Activated CD4-positive, alpha-beta memory T cell treated with anti-CD3 and anti-CD28 coated beads, Interleukin-2, amount 10 ng/mL, durations not matched to agents 7 days and 5 days (primary cell): ENCODE measurements at regions not wholly inside any gene's neighbourhood (a gene's known extent, or its start where the extent isn't known, plus 50 kb on each side); places are given as distances from the start of the nearest gene placed in this dataset.
"Not testable (repeated sequence)": the region's sequence is repeated elsewhere in the genome, so short reads cannot be mapped to it uniquely, and the experiment has no call there.

Experiments
- CTCF ChIA-PET: fragments of 350-600 bp; sonication (Branson Sonifier 250); formaldehyde crosslinking; loops from one replicate; lab custom pipeline; 2021; ENCODE audit warnings: antibody characterized with exemption, inconsistent platforms; lab: Charles Lee
- POLR2A ChIA-PET: fragments of 350-600 bp; sonication (Branson Sonifier 250); formaldehyde crosslinking; loops from one replicate; lab custom pipeline; 2021; ENCODE audit warnings: antibody characterized with exemption; lab: Charles Lee
- DNase-seq: peaks from one replicate; pipeline ENCODE4 v3.0.0-alpha.2; 2020
- H3K27ac Mint-ChIP-seq: one replicate; pipeline ENCODE4 v1.8.0; 2021; ENCODE audit warnings: mild to moderate bottlenecking, mixed read lengths
- H3K27me3 Mint-ChIP-seq: one replicate; pipeline ENCODE4 v1.8.0; 2021; ENCODE audit warnings: mixed read lengths
- H3K36me3 Mint-ChIP-seq: one replicate; pipeline ENCODE4 v1.8.0; 2021; ENCODE audit warnings: low read depth, mixed read lengths
- H3K4me1 Mint-ChIP-seq: one replicate; pipeline ENCODE4 v1.8.0; 2021; ENCODE audit warnings: mixed read lengths
- H3K4me3 Mint-ChIP-seq: one replicate; pipeline ENCODE4 v1.8.0; 2021; ENCODE audit warnings: mild to moderate bottlenecking, mixed read lengths
- H3K9me3 Mint-ChIP-seq: one replicate; pipeline ENCODE4 v1.8.0; 2021; ENCODE audit warnings: mixed read lengths

DNA sequence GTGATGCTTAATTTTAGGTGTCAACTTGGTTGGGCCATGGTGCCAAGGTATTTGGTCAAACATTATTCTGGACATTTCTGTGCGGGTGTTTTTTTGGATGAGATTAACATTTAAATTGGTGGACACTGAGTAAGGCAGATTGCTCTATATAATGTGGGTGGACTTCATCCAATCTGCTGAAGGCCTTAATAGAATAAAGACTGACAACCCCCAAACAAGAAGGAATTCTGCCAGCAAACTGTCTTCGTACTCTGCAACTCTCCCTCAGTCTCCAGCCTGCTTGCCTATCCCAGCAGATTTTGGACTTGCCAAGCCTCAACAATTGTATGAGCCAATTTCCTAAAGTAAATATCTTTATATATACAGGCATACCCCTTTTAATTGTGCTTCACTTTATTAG is 850.1 kb downstream of the TBC1D32 start:
- DNase-seq, result no peak
- no peaks in the 10 kb centered on the region for H3K4me1 Mint-ChIP-seq
- POLR2A ChIA-PET, result no interaction called here
- no peak overlapping the region for H3K4me3 Mint-ChIP-seq
- H3K36me3 Mint-ChIP-seq, result no peaks in the 10 kb centered on the region
- no peak overlapping the region for H3K27ac Mint-ChIP-seq
- H3K9me3 Mint-ChIP-seq, result peaks cover 2% of the 10 kb centered on the region
- CTCF ChIA-PET, result no interaction called here
- no peaks in the 10 kb centered on the region for H3K27me3 Mint-ChIP-seq

DNA sequence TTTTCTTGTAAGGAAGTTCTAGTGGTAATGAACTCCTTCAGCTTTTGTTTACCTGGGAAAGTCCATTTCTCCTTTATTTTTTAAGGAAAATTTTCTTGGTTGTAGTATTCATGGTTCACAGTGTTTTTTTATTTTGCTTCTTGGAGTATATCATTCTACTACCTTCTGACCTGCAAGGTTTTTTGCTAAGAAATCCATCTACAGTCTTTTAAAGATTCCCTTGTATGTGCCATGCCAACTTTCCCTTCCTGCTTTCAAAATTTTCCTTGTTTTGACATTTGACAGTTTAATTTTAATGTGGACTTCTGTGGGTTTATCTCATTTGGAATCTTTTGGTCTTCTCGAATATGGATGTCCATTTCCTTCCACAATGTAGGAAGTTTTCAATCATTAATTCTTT is 855.6 kb downstream of the TBC1D32 start:
- no peaks in the 10 kb centered on the region for H3K36me3 Mint-ChIP-seq
- no peak for DNase-seq
- H3K4me1 Mint-ChIP-seq, result no peaks in the 10 kb centered on the region
- H3K4me3 Mint-ChIP-seq, result no peak overlapping the region
- no peaks in the 10 kb centered on the region for H3K27me3 Mint-ChIP-seq
- CTCF ChIA-PET, result no interaction called here
- no peak overlapping the region for H3K27ac Mint-ChIP-seq
- POLR2A ChIA-PET, result no interaction called here
- H3K9me3 Mint-ChIP-seq, result peaks cover 2% of the 10 kb centered on the region

DNA sequence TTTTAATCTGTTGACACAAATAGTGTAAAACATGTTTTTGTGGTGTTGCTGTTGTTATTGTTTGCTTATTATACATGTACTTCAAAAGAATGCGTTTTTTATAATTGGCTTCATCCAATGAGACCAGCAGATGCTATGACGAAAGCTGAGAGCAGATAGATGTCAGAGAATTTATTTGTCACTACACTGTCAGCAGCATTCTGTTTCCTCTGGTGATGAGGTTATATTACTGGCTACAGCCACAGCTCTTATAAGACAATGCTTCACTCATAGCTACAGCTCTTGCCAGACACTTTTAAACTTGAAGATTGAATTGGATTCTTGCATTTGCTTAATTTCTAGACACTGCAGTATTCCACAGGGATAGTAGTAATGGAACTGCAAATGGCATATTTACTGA is 860.5 kb downstream of the TBC1D32 start:
- no peak overlapping the region for H3K4me3 Mint-ChIP-seq
- H3K27ac Mint-ChIP-seq, result no peak overlapping the region
- ChIA-PET POLR2A (no interaction called here), CTCF (no interaction called here)
- H3K36me3 Mint-ChIP-seq, result no peaks in the 10 kb centered on the region
- no peak for DNase-seq
- H3K27me3 Mint-ChIP-seq, result no peaks in the 10 kb centered on the region
- H3K9me3 Mint-ChIP-seq, result no peaks in the 10 kb centered on the region
- H3K4me1 Mint-ChIP-seq, result no peaks in the 10 kb centered on the region

DNA sequence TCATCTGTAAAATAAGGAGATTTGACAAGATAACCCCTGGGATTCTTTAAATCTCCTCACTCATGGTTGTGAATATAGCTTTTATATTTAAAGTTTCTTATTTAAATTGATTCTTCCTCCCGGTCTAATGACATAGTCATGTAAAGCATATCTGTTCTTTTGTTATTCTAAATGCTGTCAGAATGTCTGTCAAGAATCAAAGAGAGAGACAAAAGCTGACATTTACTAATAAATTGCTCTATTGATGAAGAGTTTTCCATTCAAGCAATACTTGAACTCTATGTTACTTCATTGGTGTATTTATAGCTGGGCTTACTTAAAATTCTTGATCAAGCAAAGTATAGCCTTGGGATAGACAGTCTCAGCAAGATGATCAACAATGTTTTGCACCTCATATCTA is 865.8 kb downstream of the TBC1D32 start:
- no peaks in the 10 kb centered on the region for H3K4me1 Mint-ChIP-seq
- no peak overlapping the region for H3K4me3 Mint-ChIP-seq
- DNase-seq, result no peak
- H3K27me3 Mint-ChIP-seq, result no peaks in the 10 kb centered on the region
- H3K36me3 Mint-ChIP-seq, result no peaks in the 10 kb centered on the region
- H3K27ac Mint-ChIP-seq, result no peak overlapping the region
- CTCF ChIA-PET, result no interaction called here
- POLR2A ChIA-PET, result no interaction called here
- peaks cover 3% of the 10 kb centered on the region for H3K9me3 Mint-ChIP-seq

DNA sequence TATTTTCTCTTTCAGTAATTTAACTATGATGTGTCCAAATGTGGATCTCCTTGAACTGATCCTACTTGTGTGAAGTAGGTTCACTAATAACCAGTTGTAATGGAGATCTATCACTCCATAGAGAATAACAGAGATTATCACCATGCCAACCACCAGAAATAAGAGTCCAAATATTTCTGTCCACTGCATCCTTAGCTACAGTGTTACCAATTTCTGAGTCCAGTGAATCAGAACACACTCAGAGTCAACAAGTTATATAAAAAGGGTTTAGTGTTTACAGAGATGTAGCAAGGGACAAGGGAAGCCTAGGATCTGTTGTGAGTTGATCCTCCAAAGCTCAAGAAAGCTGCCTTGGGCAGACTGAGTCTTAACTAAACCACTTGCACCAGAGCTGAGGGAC is 882.8 kb downstream of the TBC1D32 start:
- DNase-seq, result no peak
- CTCF ChIA-PET, result no interaction called here
- no peaks in the 10 kb centered on the region for H3K9me3 Mint-ChIP-seq

DNA sequence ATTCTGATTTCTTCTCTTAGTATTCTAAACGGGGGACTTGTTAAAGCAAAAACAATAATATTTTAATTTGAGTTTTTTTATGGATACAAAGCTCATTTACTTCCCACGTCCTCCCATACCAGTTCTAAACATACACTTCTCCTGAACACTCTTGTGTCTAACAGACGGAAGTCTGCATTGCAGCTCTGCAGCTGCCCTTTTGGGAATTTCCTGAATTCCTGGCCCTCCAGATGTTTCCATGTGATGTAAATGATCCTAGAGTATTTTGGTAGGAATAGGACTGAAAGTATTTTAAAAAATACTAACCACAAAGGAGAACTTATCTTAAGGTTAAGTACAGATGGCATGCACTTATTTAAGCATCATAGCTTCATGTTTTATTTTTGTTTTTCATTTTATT is 886.7 kb downstream of the TBC1D32 start:
- CTCF ChIA-PET, result no interaction called here
- POLR2A ChIA-PET, result no interaction called here
- no peak overlapping the region for H3K4me3 Mint-ChIP-seq
- H3K27me3 Mint-ChIP-seq, result no peaks in the 10 kb centered on the region
- H3K4me1 Mint-ChIP-seq, result no peaks in the 10 kb centered on the region
- H3K9me3 Mint-ChIP-seq, result no peaks in the 10 kb centered on the region
- H3K36me3 Mint-ChIP-seq, result no peaks in the 10 kb centered on the region
- no peak overlapping the region for H3K27ac Mint-ChIP-seq
- DNase-seq, result no peak

More for the DNA sequence above, 882.8 kb downstream of the TBC1D32 start:
- Mint-ChIP-seq H3K4me1 (no peaks in the 10 kb centered on the region), H3K36me3 (no peaks in the 10 kb centered on the region), H3K4me3 (no peak overlapping the region), H3K27me3 (no peaks in the 10 kb centered on the region), H3K27ac (no peak overlapping the region)
- POLR2A ChIA-PET, result no interaction called here

DNA sequence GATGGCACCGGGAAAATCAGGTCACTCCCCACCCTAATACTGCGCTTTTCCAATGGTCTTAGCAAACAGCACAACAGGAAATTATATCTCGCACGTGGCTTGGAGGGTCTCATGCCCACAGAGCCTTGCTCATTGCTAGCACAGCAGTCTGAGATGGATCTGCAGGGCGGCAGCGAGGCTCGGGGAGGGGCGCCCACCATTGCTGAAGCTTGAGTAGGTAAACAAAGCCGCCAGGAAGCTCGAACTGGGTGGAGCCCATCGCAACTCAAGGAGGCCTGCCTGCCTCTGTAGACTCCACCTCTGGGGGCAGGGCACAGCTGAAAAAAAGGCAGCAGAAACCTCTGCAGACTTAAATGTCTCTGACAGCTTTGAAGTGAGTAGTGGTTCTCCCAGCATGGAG is 901.4 kb downstream of the TBC1D32 start:
- POLR2A ChIA-PET, H3K36me3 Mint-ChIP-seq, H3K27me3 Mint-ChIP-seq, CTCF ChIA-PET, DNase-seq, H3K27ac Mint-ChIP-seq, H3K4me3 Mint-ChIP-seq, H3K4me1 Mint-ChIP-seq: not testable (repeated sequence)
- peaks cover 15% of the 10 kb centered on the region for H3K9me3 Mint-ChIP-seq

DNA sequence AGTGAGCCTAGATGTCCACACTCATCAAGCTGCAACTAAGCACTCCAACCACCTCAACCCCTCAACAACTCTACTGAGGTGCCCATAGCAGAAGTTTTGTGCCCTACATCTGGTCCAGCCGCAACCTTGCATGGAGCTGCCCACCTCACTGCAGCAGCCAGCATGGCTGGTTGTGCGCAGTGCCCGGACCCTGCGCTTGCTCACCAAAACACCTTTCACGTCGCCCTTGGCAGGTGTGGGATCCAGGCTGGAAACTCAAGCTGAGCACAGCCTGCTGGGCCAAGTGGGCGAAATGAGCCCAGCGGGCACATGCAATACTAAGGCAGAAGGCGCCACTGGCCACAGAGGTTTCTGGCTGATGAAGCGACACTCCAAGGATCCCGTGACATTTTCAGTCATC is 902.4 kb downstream of the TBC1D32 start:
- no peaks in the 10 kb centered on the region for H3K4me1 Mint-ChIP-seq
- no peak overlapping the region for H3K27ac Mint-ChIP-seq
- peaks cover 15% of the 10 kb centered on the region for H3K9me3 Mint-ChIP-seq
- CTCF ChIA-PET, result no interaction called here
- H3K36me3 Mint-ChIP-seq, result no peaks in the 10 kb centered on the region
- POLR2A ChIA-PET, result no interaction called here
- DNase-seq, result no peak
- H3K27me3 Mint-ChIP-seq, result no peaks in the 10 kb centered on the region
- no peak overlapping the region for H3K4me3 Mint-ChIP-seq

DNA sequence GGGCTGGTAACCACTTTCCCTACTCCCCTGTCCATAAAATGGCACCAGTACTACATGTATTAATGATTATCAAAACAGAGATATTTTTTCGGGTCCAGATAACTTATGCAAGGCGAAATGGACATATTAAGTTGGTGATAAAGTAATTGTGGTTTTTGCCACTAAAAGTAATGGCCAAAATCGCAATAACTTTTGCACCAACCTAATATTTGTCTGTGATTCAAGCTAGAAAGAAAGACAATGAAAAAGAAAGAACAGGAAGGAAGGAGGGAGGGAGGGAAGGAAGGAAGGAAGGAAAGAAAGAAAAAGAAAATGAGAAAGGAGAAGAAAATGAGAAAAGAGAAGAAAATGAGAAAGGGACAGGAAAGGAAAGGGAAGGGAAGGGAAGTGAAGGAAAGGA is 922.9 kb downstream of the TBC1D32 start:
- CTCF ChIA-PET, result no interaction called here
- DNase-seq, result no peak
- no peak overlapping the region for H3K27ac Mint-ChIP-seq
- no peaks in the 10 kb centered on the region for H3K36me3 Mint-ChIP-seq
- no peak overlapping the region for H3K4me3 Mint-ChIP-seq
- no peaks in the 10 kb centered on the region for H3K9me3 Mint-ChIP-seq
- POLR2A ChIA-PET, result no interaction called here
- no peaks in the 10 kb centered on the region for H3K27me3 Mint-ChIP-seq
- H3K4me1 Mint-ChIP-seq, result no peaks in the 10 kb centered on the region

DNA sequence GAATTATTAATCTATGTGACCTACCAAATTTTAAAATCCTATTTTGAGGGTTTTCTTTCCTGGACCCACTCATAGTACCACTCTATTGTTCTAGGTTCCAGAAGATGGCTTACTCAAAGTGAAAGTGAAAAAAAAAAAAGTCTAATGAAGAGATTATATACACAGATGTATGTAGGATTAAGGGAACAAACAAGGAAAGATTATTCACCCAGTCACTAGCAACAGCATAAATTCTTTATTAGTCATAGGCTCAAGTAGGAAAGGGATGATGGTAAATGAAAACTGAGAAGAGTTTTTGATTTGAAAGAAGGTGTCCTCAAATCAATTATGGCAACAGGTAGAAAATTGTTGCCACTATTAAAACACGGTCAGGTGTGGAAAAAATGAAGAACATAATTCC is 923.7 kb downstream of the TBC1D32 start:
- Mint-ChIP-seq H3K27ac (no peak overlapping the region), H3K36me3 (no peaks in the 10 kb centered on the region), H3K4me1 (no peaks in the 10 kb centered on the region), H3K27me3 (no peaks in the 10 kb centered on the region), H3K4me3 (no peak overlapping the region), H3K9me3 (no peaks in the 10 kb centered on the region)
- ChIA-PET POLR2A (no interaction called here), CTCF (no interaction called here)
- DNase-seq, result no peak

DNA sequence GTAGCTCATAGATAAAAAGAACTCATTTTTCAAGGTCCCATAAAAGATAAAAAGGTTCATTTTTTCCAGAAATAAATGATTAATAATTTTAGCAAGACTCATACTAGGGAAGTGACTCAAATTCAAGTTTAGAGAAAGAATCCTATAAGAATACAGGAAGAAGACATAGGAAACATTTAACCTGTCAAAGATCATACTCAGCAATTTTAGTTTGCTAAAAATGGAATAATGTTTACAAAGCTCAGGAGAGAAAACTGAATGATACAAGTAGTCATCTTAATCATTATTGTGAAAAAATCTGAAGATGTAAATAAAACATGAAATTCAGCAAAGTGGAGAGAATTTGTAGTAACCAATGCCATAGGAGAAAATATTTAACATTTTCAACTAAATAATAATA is 926.6 kb downstream of the TBC1D32 start:
- CTCF ChIA-PET, result no interaction called here
- Mint-ChIP-seq H3K4me1 (no peaks in the 10 kb centered on the region), H3K9me3 (peaks cover 4% of the 10 kb centered on the region), H3K36me3 (no peaks in the 10 kb centered on the region), H3K27ac (no peak overlapping the region), H3K27me3 (no peaks in the 10 kb centered on the region), H3K4me3 (no peak overlapping the region)
- POLR2A ChIA-PET, result no interaction called here
- DNase-seq, result no peak

DNA sequence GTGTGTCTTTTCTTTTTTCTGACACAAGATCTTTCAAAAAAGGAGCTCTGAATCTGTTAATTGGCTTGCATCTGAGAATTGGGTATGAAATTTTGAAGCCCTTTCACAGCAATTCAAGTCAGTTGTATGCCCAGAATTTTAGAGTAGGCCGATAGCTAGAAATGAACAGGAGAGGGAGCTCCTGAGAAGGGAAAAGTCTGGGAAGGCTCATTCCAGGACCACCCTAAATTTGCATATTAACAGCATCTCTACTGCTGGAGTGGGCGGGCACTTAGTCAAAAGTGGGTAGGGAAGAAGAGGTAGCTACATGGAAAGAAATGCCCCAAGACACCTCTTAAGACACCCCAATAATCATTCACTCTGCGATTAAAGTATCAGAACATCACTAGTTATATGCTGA is 928.3 kb downstream of the TBC1D32 start:
- ChIA-PET POLR2A (no interaction called here), CTCF (no interaction called here)
- peaks cover 4% of the 10 kb centered on the region for H3K9me3 Mint-ChIP-seq
- DNase-seq, result no peak
- no peaks in the 10 kb centered on the region for H3K4me1 Mint-ChIP-seq
- no peaks in the 10 kb centered on the region for H3K27me3 Mint-ChIP-seq
- no peak overlapping the region for H3K4me3 Mint-ChIP-seq
- H3K27ac Mint-ChIP-seq, result no peak overlapping the region
- no peaks in the 10 kb centered on the region for H3K36me3 Mint-ChIP-seq

DNA sequence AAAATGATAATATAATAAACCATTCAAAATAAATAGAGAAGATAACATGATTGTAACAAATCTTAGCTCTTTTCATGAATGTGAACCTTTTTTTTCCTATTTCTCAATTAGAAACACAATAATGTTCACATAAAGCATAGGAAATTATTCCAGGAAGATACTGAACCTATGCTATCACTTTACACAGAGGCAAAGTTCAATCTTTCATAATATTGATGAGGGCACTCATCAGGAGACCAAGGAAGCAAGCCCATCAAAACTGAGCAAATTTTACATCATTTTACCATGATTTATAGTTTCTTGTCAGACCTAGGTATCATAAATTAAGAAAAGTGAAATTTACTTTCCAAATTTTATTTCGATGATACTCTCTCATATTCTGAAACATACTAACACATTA is 938.5 kb downstream of the TBC1D32 start:
- no peak overlapping the region for H3K27ac Mint-ChIP-seq
- H3K4me3 Mint-ChIP-seq, result no peak overlapping the region
- ChIA-PET CTCF (no interaction called here), POLR2A (no interaction called here)
- no peaks in the 10 kb centered on the region for H3K9me3 Mint-ChIP-seq
- no peak for DNase-seq
- H3K27me3 Mint-ChIP-seq, result no peaks in the 10 kb centered on the region
- H3K4me1 Mint-ChIP-seq, result no peaks in the 10 kb centered on the region
- H3K36me3 Mint-ChIP-seq, result no peaks in the 10 kb centered on the region

DNA sequence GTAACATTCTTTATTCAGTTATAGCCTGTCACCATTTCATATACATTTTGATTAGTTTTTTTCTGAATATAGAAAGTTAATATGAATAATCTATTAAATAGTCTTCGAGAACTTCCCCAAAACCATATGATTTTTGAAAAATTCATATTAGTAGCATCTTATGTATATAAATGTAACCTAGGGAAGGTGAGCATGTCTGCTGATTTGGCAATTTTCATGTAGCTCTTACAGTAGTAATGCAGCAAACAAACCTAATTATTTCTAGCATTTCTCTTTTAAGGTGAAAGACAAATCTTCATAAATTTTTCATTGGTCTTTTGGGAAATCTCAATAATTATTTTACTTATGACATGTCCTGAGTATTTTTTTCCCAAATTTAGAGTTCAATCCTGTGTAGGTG is 939.0 kb downstream of the TBC1D32 start:
- Mint-ChIP-seq H3K4me3 (no peak overlapping the region), H3K36me3 (no peaks in the 10 kb centered on the region), H3K9me3 (no peaks in the 10 kb centered on the region), H3K27me3 (no peaks in the 10 kb centered on the region), H3K27ac (no peak overlapping the region), H3K4me1 (no peaks in the 10 kb centered on the region)
- CTCF ChIA-PET, result no interaction called here
- POLR2A ChIA-PET, result no interaction called here
- DNase-seq, result no peak

DNA sequence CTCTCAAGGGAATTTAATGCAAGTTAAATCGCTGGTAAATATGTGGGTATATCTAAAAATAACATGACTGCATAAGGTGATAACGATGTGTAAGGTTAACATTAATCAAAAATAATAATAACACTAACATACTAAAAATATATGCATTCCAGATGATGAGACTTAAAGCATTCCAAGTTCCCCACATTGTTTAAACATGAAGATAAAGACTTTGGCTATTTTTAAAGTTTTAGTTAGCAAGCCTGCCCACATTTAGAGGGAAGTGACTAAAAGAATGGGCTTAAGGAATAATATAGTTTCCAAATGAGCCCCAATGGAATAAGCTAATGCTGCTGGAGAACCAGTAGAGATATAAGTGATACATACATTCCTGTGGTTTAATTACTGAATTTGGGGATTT is 941.3 kb downstream of the TBC1D32 start:
- no peaks in the 10 kb centered on the region for H3K27me3 Mint-ChIP-seq
- DNase-seq, result no peak
- H3K4me3 Mint-ChIP-seq, result no peak overlapping the region
- no peaks in the 10 kb centered on the region for H3K4me1 Mint-ChIP-seq
- no peaks in the 10 kb centered on the region for H3K36me3 Mint-ChIP-seq
- H3K9me3 Mint-ChIP-seq, result no peaks in the 10 kb centered on the region
- POLR2A ChIA-PET, result no interaction called here
- CTCF ChIA-PET, result no interaction called here
- no peak overlapping the region for H3K27ac Mint-ChIP-seq
